ENCODE measurements at regions not wholly inside any gene's neighbourhood (a gene's known extent, or its start where the extent isn't known, plus 50 kb on each side); places are given as distances from the start of the nearest gene placed in this dataset.

DNA sequence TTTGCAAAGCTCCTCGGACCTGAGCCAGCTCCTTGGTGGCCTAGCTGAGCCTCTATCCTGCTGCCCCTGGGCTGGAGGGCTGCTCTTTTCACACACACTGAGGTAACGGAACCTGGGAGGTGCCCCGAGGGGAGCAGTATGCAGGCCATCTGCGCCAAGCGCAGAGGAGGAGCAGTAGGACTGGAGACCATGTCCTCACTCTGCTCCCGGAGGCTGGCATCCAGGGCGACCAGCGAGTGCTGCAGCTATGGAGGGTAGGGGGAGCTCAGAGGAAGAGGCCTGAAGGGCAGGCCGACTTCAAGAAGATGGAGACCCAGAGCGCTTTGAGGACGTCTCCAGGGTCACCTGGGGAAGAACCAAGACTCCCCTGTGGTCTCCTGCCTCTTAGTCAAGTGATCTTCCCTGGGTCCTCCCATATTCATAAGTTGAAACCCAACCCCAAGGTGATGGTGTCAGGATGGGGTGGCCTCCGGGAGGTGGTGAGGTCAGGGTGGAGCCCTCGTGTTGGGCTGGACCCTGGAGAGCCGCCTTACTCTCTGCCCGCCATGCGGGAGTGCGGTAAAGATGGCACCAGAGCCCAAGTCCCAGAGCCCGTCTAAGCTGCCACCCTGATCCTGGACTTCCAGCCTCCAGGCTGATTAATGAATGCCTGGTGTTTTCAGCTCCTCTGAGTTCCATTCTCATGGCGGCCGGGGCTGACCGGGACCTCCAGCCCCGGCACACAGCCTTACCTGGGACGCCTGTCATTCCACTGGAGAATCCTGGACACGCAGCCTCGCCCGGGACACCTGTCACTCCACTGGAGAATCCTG, 160.7 kb downstream of the NDUFA10 start:
- DNase-seq: no peak

- DNase-seq: no peak
These were observed 162.5 kb downstream of the NDUFA10 start for GRCh38 chr2:239862613-239863012.

DNA sequence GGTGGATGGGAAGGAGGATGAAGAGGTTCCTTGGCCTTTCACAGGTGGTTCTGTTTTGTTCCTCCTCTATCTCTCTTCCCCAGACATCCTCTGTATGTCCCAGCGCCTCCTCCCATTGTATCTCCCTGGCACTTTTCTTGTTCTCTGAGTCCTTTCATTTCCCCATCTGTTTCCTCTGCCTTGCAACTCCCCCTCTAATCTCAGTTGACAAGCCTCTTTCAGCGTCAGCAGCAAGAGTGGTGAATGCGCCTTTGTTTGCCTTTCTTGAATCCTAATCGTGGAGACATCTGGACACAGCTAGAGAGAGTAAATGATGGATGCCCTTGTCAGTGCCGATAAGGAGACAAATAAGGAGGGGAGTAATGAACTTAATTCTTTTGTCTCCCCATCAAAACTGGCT, 167.0 kb downstream of the NDUFA10 start:
- DNase-seq: no peak

DNA sequence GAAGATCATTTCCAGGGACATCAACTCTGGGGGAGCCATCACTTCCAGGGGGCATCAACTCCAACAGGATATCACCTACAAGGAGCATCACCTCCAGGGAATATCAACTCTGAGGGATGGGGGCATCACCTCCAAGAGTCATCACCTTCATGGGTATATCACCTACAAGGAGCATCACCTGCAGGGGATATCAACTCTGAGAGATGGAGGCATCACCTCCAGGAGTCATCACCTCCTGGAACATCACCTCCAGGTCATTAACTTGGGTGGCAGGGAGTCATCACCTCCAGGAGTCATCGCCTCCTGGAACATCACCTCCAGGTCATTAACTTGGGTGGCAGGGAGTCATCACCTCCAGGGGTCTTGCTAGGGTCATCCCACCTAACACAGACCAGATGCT, 167.6 kb downstream of the NDUFA10 start:
- DNase-seq: no peak

- no peak for DNase-seq
These were observed 168.4 kb downstream of the NDUFA10 start for GRCh38 chr2:239856620-239857285.

- DNase-seq: no peak
These were observed 169.1 kb downstream of the NDUFA10 start for GRCh38 chr2:239855863-239856587.

- DNase-seq: no peak
These were observed 170.5 kb downstream of the NDUFA10 start for GRCh38 chr2:239854596-239854995.

GRCh38 chr2:239853706-239854327, 171.3 kb downstream of the NDUFA10 start:
- DNase-seq: no peak

GRCh38 chr2:239853121-239853520, 172.0 kb downstream of the NDUFA10 start:
- DNase-seq: no peak

DNA sequence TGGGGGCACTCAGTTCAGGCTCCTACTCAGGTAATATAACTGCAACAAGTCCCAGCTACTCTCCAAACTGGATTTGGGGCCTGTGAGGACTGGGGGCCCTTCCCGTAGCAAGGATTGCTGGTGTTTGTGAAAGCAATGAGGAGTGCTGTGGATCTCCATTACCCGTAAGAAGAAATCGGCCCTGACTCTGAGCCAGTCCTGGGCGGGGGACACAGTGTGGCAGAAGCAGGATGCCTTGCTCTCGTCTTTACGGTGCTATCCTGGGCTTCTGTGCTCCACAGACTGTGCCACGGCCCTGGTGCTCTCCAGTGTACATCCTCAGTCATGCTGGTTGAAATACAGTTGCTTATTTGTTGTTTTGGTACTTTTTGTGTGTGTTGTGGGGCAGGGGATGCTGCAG, 172.9 kb downstream of the NDUFA10 start:
- DNase-seq: no peak

DNA sequence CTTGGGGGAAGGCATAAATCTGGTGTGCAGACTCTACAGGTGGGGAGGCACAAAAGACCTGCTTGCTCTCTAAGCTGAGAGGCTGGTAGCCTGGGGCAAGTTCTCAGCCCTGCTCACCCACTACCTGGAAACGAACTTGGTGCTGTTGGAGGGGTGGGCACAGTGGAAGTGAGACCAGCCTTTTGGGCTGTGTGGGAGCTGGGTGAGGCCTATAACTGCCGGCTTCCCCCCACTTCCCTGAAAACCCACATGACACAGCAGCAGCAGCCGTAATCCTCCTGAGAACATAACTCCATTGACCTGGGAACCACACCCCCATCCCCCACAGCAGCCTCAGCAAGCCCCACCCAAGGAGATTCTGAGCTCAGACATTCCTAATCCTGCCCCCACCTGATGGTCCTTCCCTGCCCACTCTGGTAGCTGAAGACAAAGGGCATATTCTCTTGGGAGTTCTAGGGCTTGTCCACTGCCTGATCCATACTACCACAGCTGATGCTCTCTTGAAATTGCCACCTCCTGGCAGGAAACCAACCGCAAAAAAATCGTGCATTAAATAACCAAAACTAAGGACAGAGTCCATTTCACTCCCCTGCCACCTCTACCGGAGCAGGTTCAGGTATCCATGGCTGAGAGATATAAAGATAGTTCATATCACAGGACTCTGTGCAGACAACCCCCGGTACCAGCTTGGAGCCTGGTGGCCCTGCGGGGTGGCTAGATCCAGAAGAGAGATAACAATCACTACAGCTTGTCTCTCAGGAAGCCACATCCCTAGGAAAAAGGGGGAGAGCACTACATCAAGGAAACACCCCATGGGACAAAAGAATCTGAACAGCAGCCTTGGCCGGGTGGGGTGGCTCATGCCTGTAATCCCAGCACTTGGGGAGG, 178.1 kb downstream of the NDUFA10 start:
- no peak for DNase-seq

DNA sequence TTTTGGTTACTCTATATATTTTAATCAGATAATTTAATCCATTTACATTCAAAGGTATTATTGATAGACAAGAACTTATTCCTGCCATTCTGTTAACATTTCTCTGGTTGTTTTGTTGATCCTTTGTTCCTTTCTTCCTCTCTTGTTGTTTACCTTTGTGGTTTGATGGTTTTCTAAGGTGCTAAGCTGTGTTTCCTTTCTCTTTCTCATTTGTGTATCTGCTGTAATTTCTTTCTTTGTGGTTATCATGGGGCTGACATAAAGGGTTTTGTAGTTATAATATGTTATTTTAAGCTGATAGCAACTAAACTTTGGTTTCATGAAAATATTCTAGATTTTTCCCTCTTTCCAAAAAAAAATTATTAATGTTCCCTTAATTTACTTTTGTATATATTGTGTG, 179.2 kb downstream of the NDUFA10 start:
- no peak for DNase-seq

DNA sequence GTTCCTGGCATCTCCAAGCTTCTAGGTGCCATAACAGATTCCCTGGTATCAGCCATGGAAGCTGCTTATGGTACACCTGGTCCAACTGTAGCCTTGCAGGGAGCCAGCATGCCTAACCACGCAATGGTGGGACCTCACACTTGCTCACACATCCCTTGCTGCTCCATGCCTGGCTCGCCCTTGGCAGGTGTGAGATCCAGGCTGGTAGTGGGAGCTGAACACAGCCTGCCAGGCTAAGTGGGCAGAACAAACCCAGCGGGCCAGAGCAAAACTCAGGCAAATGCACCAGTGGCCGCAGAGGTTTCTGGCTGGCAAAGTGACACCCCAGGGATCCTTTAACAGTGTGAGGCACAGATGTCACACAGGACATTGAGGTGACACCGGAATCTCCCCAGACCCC, 185.8 kb downstream of the NDUFA10 start:
- no peak for DNase-seq

DNA sequence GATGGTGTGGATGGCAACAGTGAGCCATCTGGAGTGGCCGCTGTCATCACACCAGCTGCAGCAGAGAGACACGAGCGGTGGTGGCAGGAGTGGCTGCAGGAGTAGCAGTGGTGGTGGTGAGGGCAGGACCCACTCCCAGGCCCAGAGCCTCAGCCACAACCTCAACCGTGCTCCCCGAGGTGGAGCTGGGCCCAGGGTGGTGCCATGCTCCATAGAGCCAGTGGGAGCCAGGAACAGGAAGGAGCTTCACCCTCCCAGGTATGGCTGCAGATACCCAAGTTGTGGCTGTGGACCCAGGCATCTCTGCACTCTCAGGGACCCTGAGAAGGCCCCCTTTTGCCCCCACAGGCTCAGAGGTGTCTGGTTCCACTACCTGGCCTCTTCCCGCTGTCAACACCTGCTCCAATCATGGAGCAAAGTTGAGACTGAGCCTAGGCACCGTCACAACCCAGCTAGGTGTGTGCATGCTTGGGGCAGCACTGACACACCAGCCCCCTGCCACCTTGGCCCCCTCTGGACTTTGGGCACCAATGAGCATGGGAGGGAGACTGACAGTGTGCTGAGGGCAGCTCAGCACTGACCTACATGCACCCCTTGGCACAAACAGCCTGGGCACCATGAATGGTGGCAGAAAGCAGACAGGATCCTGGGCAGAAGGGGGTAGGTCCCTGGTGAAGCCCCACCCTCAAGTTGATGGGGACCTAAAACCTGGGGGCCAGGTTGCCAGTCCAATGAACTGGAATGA, 188.9 kb downstream of the NDUFA10 start:
- DNase-seq: no peak

DNA sequence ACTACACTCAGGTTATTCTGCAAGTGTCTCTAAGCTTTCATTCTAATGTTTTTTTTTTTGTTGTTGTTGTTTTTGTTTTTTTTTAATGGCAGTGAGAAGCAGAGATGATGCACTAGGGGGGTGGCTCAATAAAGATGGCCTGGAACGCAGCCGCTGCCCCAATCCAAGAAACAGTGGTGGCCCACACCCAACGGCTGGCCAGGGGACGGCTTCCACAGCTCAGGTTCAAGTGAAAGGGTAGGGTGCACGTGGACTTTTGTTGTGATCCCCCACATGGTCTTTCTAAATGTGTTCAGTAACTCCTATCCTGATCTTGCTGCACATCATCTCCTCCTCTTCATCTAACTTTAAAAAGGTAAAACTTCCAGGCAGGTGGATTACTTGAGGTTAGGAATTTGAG, 190.1 kb downstream of the NDUFA10 start:
- no peak for DNase-seq

DNA sequence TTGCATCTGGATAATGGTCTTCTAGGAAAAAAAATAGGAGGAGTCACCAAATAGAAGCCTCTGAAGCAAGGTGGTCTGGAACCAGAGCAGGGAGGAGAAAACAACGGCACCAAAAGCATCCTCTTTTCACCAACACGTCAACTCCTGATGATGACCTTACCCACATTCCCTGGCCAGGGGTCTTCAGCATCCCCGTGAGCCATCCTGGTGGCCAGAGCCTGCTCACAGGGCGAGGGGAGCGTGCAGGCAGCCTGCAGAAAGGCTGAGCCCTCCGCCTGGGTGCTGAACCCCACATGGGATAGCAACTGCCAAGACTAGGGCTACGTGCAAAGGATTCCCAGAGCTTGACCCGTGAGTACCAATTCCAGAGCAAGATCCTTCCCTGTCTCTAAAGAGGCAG, 191.0 kb downstream of the NDUFA10 start:
- no peak for DNase-seq

GRCh38 chr2:239833269-239834109, 191.7 kb downstream of the NDUFA10 start:
- DNase-seq: no peak

DNA sequence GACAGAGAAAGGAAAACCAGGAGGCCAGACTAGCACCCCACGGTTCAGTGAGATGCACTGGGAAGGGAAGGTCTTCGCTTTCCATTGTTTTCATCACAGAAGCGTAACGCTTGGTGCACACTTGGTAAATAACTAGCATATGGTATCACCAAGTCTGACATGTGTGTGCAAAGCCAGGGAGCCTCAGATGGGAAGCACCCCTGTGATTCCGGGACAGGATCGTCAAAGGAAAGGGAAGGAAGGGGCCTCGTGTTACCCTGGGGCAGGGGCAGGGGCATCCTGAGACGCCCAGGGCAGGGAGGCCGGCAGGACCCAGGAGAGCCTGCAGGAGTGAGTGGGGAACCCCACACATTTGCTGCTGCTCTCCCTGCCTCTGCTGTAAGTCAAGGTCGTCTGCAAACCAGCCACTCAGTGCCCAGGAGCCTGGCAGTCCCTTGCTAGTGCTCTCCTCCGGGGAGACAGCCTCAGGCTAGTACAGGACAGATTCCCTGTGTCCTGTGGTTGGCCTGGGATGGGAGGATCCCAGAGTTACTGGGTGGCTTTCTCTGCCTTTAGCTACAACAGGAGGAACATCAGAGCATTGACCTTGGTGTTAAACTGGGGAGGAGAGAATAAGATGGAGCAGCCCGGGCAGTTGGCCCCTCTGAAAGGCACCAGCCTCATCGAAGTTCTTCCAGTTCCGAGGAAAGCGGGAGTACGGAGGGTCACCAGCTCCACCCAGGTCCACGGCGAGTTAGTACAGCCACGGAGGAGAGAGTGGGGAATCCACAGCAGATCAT, 192.5 kb downstream of the NDUFA10 start:
- no peak for DNase-seq

DNA sequence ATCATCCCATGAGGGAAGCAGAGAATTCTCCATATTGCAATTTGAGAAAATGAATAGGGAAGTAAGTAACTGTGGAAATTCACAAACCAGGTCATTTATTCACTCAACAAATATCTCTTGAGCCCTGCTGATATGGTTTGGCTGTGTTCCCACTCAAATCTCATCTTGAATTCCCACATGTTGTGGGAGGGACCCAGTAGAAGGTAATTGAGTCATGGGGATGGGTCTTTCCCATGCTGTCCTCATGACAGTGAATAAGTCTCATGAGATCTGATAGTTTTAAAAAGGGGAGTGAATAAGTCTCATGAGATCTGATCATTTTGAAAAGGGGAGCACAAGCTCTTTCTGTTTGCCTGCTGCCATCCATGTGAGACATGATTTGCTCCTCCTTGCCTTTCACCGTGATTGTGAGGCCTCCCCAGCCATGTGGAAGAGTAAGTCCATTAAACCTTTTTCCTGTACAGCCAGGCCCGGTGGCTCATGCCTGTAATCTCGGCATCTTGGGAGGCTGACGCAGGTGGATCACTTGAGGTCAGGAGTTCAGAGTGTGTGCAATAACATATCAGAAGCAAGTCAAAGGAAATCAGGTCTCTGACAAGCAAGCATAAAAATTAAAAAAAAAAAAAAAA, 193.2 kb downstream of the NDUFA10 start:
- no peak for DNase-seq

All from KG1 (cell line).